GM13977 (cell line): ENCODE measurements at regions not wholly inside any gene's neighbourhood (a gene's known extent, or its start where the extent isn't known, plus 50 kb on each side); places are given as distances from the start of the nearest gene placed in this dataset.

Experiments
- DNase-seq: peaks from one replicate; pipeline ENCODE4 v3.0.0; 2012; ENCODE audit warnings: low spot score
- CTCF ChIP-seq: IDR thresholded peaks from 2 replicates; pipeline ENCODE4 v1.5.1; 2012; ENCODE audit warnings: mild to moderate bottlenecking, control low read depth; ENCODE audit not compliant: insufficient read depth; ENCODE audit errors: extremely low read depth, missing control alignments
- in situ Hi-C: fragments of 300-500 bp; cut with MboI; formaldehyde crosslinking; loops from one replicate; pipeline ENCODE4 v1.12.0; 2022; ENCODE audit warnings: low sequenced_read_pairs, low pct_unique_long_range_greater_than_20kb, mixed read lengths, inconsistent platforms; ENCODE audit not compliant: unreplicated experiment

GRCh38 chr3:68006646-68007045, 352.2 kb upstream of the SUCLG2 start:
- in situ Hi-C loops = no loop called here
- no peak for DNase-seq
- TF ChIP-seq CTCF = no peak

GRCh38 chr3:68004091-68004490, 349.7 kb upstream of the SUCLG2 start:
- no peak for TF ChIP-seq CTCF
- DNase-seq = no peak
- in situ Hi-C loops = no loop called here

- in situ Hi-C loops = no loop called here
These were observed 343.9 kb upstream of the SUCLG2 start for GRCh38 chr3:67998281-67998680.

GRCh38 chr3:67995206-67995605, 340.8 kb upstream of the SUCLG2 start:
- in situ Hi-C loops = no loop called here
- TF ChIP-seq CTCF = no peak
- no peak for DNase-seq

More at GRCh38 chr3:67998281-67998680, 343.9 kb upstream of the SUCLG2 start:
- no peak for TF ChIP-seq CTCF
- no peak for DNase-seq

GRCh38 chr3:67986706-67987105, 332.3 kb upstream of the SUCLG2 start:
- in situ Hi-C loops = no loop called here
- DNase-seq = no peak
- no peak for TF ChIP-seq CTCF

- in situ Hi-C loops = no loop called here
- DNase-seq = no peak
- no peak for TF ChIP-seq CTCF
These were observed 328.8 kb upstream of the SUCLG2 start for GRCh38 chr3:67983166-67983565.

GRCh38 chr3:67981077-67981476, 326.7 kb upstream of the SUCLG2 start:
- no peak for DNase-seq
- in situ Hi-C loops = no loop called here
- TF ChIP-seq CTCF = no peak
